ENCODE measurements at regions not wholly inside any gene's neighbourhood (a gene's known extent, or its start where the extent isn't known, plus 50 kb on each side); places are given as distances from the start of the nearest gene placed in this dataset.
A peak's percentile ranks its signal among the peaks of the same experiment; 100 is the strongest.

DNA sequence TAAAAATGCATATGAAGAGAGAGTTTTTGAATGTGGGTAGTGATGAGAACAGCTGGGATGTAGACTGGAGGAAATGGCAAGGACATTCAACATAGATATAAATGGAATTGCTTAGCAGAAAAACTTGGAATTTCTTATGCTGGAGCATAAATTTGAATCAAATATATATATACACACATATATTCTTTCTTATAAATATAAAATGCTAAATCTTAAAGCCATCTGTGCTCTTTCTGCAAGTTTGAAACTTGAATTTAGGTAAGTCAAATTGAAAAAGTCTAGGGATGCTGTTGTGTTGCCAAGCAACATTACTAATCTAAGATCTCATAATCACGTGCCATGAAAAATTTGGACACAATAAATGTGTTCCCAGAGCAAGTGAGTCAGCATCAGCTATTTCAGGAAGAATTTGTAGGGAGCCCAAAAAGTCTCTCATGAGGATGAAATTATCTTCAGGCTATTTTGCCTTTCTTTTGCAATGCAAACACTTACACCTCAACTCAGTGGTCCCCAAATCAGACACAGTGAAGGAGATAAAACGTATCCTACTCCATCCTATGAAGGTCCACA, 58.4 kb upstream of the ALDH1A1 start:
- no peak for DNase-seq

DNA sequence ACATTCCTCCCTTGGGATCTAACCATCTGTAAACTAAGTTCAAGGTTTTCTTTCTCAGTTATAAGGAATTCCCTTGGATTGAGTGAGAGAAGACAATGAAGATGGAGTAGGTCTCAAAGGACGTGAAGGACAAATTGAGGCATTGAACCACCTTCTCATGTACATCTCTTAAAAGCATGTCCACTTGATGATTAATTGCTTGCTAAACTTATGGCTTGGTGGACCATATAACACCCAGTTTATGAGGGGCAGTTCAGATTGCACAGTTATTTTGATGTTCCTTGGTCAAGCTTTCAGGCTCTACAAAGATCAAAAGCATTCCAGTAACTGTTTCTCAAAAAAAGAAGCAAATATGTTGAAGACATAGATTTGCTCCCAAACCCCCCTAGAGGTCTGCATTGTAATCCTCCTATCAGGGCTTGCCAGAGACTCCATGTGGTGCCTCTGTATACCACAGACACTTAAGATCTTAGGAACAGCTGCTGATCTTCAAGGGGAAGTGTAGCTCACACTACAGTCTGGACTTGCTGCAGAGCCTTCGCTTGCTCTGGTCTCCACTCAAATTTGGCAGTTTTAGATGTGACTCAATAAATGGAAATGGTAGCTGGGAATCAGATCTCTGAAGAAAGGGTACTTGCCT, 56.9 kb upstream of the ALDH1A1 start:
- DNase-seq, result peak in 1 of 2 donors; percentile 7

DNA sequence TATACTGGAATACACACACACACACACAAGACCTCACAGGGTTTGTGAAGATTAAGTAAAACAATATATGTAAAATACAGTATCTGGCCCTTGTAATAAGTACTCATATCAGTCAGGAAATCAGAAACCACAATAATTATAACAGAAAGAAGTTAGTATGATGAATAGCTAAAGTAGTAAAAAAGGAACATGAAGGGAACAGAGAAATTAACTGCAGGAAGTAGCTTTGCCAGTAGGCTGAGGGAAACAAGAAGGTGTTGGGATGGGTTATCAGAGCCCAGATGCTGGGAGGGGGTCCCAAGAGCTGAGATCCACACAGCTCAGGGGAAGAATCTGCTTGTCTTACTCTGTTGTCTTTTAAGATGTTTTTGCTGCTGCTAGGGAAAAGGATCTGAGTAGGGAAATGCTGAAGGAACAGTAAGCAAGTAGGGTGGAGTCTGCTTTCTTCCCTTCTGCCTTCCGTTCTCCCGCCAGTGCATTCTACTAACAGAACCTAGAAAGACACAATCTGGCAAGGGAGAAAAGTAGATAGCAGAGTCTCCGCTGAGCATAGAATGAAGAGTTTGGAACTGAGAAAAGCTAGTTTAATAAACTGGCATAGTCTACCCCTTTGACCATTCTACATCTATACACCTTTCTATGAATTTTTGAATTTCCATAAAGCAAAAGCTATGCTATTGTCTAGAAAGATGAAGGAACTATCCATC, 55.3 kb upstream of the ALDH1A1 start:
- no peak for DNase-seq

DNA sequence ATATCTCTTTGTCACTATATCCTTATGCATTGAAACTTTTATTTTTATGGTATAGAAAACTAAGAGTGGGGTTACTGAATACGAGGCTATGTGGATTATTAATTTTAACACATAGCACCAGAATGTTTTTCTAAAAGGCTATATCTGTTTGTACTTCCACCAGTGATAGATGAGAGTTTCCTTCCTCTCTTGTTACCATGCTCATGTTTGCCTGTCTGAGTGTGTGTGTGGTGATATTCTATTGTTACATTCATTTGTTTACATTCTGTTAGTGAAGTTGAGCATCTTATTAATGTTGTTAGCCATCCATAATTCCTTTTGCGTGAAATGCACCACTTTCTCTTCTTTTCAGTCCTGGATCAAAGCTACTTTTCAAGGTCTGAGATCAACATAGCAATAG, 54.1 kb upstream of the ALDH1A1 start:
- DNase-seq, result no peak

Measured in inflammatory macrophage treated with lipopolysaccharide for 1 hour (primary cell).